Kidney (tissue), 13 donors: ENCODE measurements at regions not wholly inside any gene's neighbourhood (a gene's known extent, or its start where the extent isn't known, plus 50 kb on each side); places are given as distances from the start of the nearest gene placed in this dataset.

Experiments
- DNase-seq, 5 donors: peaks; one replicate each; pipeline ENCODE4 v3.0.0-alpha.2; 2013 to 2020
- FAIRE-seq: peaks from 2 replicates; lab custom pipeline; 2012; peaks lifted over from hg19 to GRCh38; lab: Jason Lieb, UNC
- H3K27ac ChIP-seq, 2 donors: one replicate each; pipeline ENCODE4 v1.7.0; 2013; ENCODE audit warnings: low read depth in 2 of 2, low read length in 2 of 2, inconsistent platforms in 1 of 2
- H3K27me3 ChIP-seq: one replicate; pipeline ENCODE4 v1.7.1; 2013; ENCODE audit warnings: low read length, inconsistent platforms; ENCODE audit not compliant: control insufficient read depth, insufficient read depth
- H3K36me3 ChIP-seq, 3 donors: one replicate each; pipeline versions ENCODE4 v1.7.0 to v1.7.1; 2013; ENCODE audit warnings: low read length in 3 of 3, control low read depth in 1 of 3, inconsistent platforms in 1 of 3; ENCODE audit not compliant: insufficient read depth in 3 of 3, control insufficient read depth in 2 of 3
- H3K4me1 ChIP-seq, 3 donors: one replicate each; pipeline versions ENCODE4 v1.7.0 to v1.7.1; 2013; ENCODE audit warnings: low read length in 3 of 3, inconsistent platforms in 1 of 3, low read depth in 1 of 3; ENCODE audit not compliant: control insufficient read depth in 2 of 3, insufficient read depth in 2 of 3
- H3K4me3 ChIP-seq, 3 donors: one replicate each; pipeline versions ENCODE4 v1.7.0 to v1.8.1; 2013; ENCODE audit warnings: low read length in 3 of 3, control low read depth in 1 of 3, inconsistent platforms in 1 of 3
- H3K9ac ChIP-seq, 3 donors: one replicate each; pipeline versions ENCODE4 v1.7.0 to v1.7.1; 2013; ENCODE audit warnings: low read length in 3 of 3, control low read depth in 1 of 3, inconsistent platforms in 1 of 3
- H3K9me3 ChIP-seq, 3 donors: one replicate each; pipeline versions ENCODE4 v1.7.0 to v1.7.1; 2013; ENCODE audit warnings: low read length in 3 of 3, control low read depth in 1 of 3, inconsistent platforms in 1 of 3; ENCODE audit not compliant: control insufficient read depth in 2 of 3, insufficient read depth in 1 of 3
- intact Hi-C: fragments of 100-400 bp; cut with DNase I; formaldehyde crosslinking; loops from one replicate; pipeline ENCODE4 v1.11.1; 2022
- TF ChIP-seq, protein P1 (sequence below): IDR thresholded peaks from 3 replicates; pipeline ENCODE4 v1.5.1; 2012; ENCODE audit warnings: mild to moderate bottlenecking, moderate library complexity, borderline replicate concordance; ENCODE audit not compliant: insufficient read depth; ENCODE audit errors: extremely low read depth
- donor health status: control.
- donor health status: control.
- donor health status: control.
- donor health status: control.
- donor health status: control.
- donor health status: DM: yes; HTN: yes; CAD: no.
- donor health status: Normal renal cell carcinoma (clear cell type).

DNA sequence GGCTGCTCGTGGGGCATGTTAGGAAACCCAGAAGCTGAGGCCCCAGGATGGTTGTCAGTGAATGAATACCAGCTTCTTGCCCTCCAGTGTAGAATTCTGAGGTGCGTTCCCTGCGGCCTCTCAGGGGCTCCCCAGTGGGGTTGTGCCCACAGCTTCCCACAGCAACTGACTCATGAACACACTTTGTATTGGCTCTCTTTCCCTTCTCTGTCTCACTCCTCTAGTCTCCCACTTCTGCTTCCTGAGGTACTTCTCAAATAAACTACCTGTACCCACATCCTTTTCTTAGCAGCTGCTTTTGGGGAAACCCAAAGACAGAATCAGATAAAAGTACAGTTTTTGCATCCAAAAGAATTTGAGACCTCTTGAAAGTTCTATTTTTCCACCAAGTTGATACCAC is 107.7 kb upstream of the JAG1 start:
- TF ChIP-seq, protein P1, sequence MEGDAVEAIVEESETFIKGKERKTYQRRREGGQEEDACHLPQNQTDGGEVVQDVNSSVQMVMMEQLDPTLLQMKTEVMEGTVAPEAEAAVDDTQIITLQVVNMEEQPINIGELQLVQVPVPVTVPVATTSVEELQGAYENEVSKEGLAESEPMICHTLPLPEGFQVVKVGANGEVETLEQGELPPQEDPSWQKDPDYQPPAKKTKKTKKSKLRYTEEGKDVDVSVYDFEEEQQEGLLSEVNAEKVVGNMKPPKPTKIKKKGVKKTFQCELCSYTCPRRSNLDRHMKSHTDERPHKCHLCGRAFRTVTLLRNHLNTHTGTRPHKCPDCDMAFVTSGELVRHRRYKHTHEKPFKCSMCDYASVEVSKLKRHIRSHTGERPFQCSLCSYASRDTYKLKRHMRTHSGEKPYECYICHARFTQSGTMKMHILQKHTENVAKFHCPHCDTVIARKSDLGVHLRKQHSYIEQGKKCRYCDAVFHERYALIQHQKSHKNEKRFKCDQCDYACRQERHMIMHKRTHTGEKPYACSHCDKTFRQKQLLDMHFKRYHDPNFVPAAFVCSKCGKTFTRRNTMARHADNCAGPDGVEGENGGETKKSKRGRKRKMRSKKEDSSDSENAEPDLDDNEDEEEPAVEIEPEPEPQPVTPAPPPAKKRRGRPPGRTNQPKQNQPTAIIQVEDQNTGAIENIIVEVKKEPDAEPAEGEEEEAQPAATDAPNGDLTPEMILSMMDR = no peak
- no peaks in the 10 kb centered on the region for H3K9me3 ChIP-seq
- intact Hi-C loops = no loop called here
- no peak for DNase-seq
- H3K4me1 ChIP-seq = peaks cover 0 to 4% (median 0%) of the 10 kb centered on the region in 3 donors
- FAIRE-seq = no peak
- no peaks in the 10 kb centered on the region for H3K36me3 ChIP-seq
- no peak overlapping the region for H3K9ac ChIP-seq
- H3K4me3 ChIP-seq = no peak overlapping the region
- H3K27ac ChIP-seq = no peak overlapping the region
- H3K27me3 ChIP-seq = no peaks in the 10 kb centered on the region

DNA sequence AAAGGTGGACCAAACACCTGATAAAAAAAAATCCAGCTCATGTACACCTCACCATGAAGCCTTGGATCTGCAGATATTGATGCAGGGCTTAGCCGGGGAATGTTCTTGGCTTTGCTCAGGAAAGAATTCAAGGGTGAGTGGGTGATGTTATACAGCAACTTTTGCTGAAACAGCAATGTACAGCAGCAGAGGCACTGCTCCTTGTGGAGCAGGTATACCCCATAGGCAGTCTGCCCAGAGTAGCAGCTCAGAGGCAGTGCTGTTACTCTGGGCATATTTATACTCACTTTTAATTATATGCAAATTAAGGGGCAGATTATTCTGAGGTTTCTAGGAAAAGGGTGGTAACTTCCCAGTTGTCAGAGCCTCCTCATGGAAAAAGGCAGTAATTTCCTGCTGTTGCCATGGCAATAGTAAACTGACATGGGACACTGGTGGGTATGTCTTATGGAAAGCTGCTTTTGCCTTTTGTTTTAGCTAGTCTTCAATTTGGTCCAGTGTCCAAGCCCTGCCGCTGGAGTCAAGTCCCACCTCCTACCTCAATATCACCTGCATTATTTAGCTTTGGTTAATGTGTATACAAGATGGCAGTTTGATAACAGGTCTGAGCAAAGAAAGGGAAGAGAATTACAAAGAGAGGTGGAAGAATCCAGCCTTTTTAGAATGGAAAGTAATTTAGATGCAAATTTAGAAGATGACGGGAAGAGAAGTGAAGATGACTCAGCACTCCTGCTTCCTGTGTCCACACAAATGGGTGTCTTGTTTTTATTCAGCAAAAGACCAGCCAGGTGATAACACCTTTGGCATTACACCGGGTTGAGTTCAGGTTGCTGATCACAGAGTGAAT is 110.1 kb upstream of the JAG1 start:
- Histone ChIP-seq H3K4me1 (peaks cover 0 to 4% (median 0%) of the 10 kb centered on the region in 3 donors), H3K4me3 (peak overlapping the region in 1 of 3 donors; percentile 8), H3K27ac (no peak overlapping the region), H3K9me3 (no peaks in the 10 kb centered on the region), H3K36me3 (no peaks in the 10 kb centered on the region), H3K27me3 (no peaks in the 10 kb centered on the region), H3K9ac (no peak overlapping the region)
- TF ChIP-seq, protein P1 = no peak
- no peak for FAIRE-seq
- peak in 1 of 5 donors; percentile 52 for DNase-seq
- intact Hi-C loops = no loop called here

DNA sequence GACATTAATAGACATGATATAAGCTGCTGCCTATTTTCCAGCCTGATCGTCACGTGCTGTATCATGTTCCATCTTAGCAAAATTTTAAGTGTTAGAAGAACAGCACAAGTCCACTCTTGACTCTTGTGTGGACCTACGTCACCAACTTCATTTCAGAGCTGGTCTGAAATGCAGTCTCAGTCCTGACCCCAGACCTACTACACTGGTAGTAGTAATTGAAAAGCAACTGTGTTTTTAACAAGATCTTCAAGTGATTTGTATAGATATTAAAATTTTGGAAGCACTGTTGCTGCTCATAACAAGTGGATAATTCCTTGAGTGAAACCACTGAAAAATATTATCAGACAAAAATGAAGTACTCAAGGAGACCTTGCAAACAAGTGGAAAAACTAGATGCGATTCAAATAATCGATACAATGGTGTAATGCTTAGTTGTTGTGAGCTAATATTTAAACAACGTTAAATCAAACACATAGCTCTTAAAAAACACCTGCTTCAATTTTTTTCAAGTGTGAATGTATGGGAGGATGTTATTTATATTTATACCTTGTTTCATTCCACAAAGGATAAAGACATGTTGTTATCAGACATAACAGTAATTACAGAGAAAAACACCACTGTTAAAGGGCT is 110.9 kb upstream of the JAG1 start:
- no peak for DNase-seq
- no peak for FAIRE-seq
- peaks cover 0 to 4% (median 0%) of the 10 kb centered on the region in 3 donors for H3K4me1 ChIP-seq
- H3K27me3 ChIP-seq = no peaks in the 10 kb centered on the region
- TF ChIP-seq, protein P1 = no peak
- no peak overlapping the region for H3K9ac ChIP-seq
- no peak overlapping the region for H3K4me3 ChIP-seq
- no peaks in the 10 kb centered on the region for H3K36me3 ChIP-seq
- H3K27ac ChIP-seq = no peak overlapping the region
- no peaks in the 10 kb centered on the region for H3K9me3 ChIP-seq
- intact Hi-C loops = no loop called here
